HepG2 (cell line): ENCODE measurements at regions not wholly inside any gene's neighbourhood (a gene's known extent, or its start where the extent isn't known, plus 50 kb on each side); places are given as distances from the start of the nearest gene placed in this dataset.
A peak's percentile ranks its signal among the peaks of the same experiment; 100 is the strongest.

Source experiments
- CEBPG ChIP-seq: IDR thresholded peaks from 2 replicates; pipeline ENCODE4 v1.6.1; 2016
- CSRNP1 ChIP-seq: sonication (generic); formaldehyde crosslinking; IDR thresholded peaks from 2 replicates; pipeline ENCODE4 v1.8.1; 2023; ENCODE audit warnings: mild to moderate bottlenecking, missing genetic modification reagents
- ELF3 ChIP-seq: IDR thresholded peaks from 2 replicates; pipeline ENCODE4 v1.6.1; 2016; ENCODE audit warnings: missing genetic modification reagents, missing compliant biosample characterization
- HMG20A ChIP-seq: IDR thresholded peaks from 2 replicates; pipeline ENCODE4 v1.6.1; 2016; ENCODE audit warnings: borderline replicate concordance
- HNF1A ChIP-seq, 2 experiments: sonication (generic) in 1 of 2; formaldehyde crosslinking in 1 of 2; IDR thresholded peaks; 2 replicates each; pipeline versions ENCODE4 v1.4.0 to v1.6.1; 2016 to 2020; ENCODE audit warnings: borderline replicate concordance in 1 of 2, low read depth in 1 of 2, mild to moderate bottlenecking in 1 of 2, missing genetic modification reagents in 1 of 2
- KDM5B ChIP-seq: sonication (generic); formaldehyde crosslinking; IDR thresholded peaks from 2 replicates; pipeline ENCODE4 v1.4.0; 2020; ENCODE audit warnings: missing genetic modification reagents, mild to moderate bottlenecking, borderline replicate concordance
- MLXIP ChIP-seq: sonication (generic); formaldehyde crosslinking; IDR thresholded peaks from 2 replicates; pipeline ENCODE4 v1.9.0; 2021; ENCODE audit warnings: missing genetic modification reagents, borderline replicate concordance
- SAP130 ChIP-seq: IDR thresholded peaks from 2 replicates; pipeline ENCODE4 v1.6.1; 2016; ENCODE audit warnings: low read depth
- SIX4 ChIP-seq: sonication (generic); formaldehyde crosslinking; IDR thresholded peaks from 2 replicates; pipeline ENCODE4 v1.4.0; 2020; ENCODE audit warnings: missing genetic modification reagents
- SOX5 ChIP-seq: IDR thresholded peaks from 2 replicates; pipeline ENCODE4 v1.6.1; 2016; ENCODE audit warnings: borderline replicate concordance
- SOX6 ChIP-seq, 2 experiments: fragments of 450-650 bp in 1 of 2; sonication (generic) in 1 of 2; formaldehyde crosslinking in 1 of 2; IDR thresholded peaks; 2 replicates each; pipeline versions ENCODE4 v1.4.0 to v1.6.1; 2017 to 2020; ENCODE audit warnings: antibody characterized with exemption in 1 of 2, mild to moderate bottlenecking in 1 of 2, missing genetic modification reagents in 1 of 2
- THRA ChIP-seq: sonication (generic); formaldehyde crosslinking; IDR thresholded peaks from 2 replicates; pipeline ENCODE4 v1.4.0; 2020; ENCODE audit warnings: missing genetic modification reagents, borderline replicate concordance
- ZBTB26 ChIP-seq: IDR thresholded peaks from 2 replicates; pipeline ENCODE4 v1.6.1; 2016; ENCODE audit warnings: missing compliant biosample characterization, missing genetic modification reagents, borderline replicate concordance
- ZBTB46 ChIP-seq: sonication (generic); formaldehyde crosslinking; IDR thresholded peaks from 2 replicates; pipeline ENCODE4 v1.4.0; 2020; ENCODE audit warnings: mild to moderate bottlenecking, missing genetic modification reagents, borderline replicate concordance
- ZNF292 ChIP-seq: sonication (generic); formaldehyde crosslinking; IDR thresholded peaks from 2 replicates; pipeline ENCODE4 v1.8.1; 2022; ENCODE audit warnings: mild to moderate bottlenecking, low read depth, missing genetic modification reagents, borderline replicate concordance

GRCh38 chr2:63740943-63741342 lies 100.8 kb upstream of the UGP2 start (continued):
- TF ChIP-seq MLXIP (CRISPR knock-in tag) (no peak), SOX5 (CRISPR knock-in tag) (peak; percentile 47; the same call in 1 of the 2 replicates), ELF3 (CRISPR knock-in tag) (peak; percentile 47; the same call in 1 of the 2 replicates), ZBTB26 (peak; percentile 92), HMG20A (CRISPR knock-in tag) (0 out of 2 replicates have a peak, but pooled peaks have one; percentile 51), SIX4 (CRISPR knock-in tag) (peak; percentile 88), SOX6 (IDR thresholded peaks at IDR 0.05) (no peak), SOX6 (CRISPR knock-in tag; IDR thresholded peaks at IDR 0.05) (peak; percentile 64), HNF1A (IDR thresholded peaks at IDR 0.05; ENCODE audit: low read depth) (no peak), HNF1A (CRISPR knock-in tag; IDR thresholded peaks at IDR 0.05; ENCODE audit: borderline replicate concordance) (peak; percentile 49; the same call in 1 of the 2 replicates), CSRNP1 (CRISPR knock-in tag) (no peak), SAP130 (CRISPR knock-in tag) (0 out of 2 replicates have a peak, but pooled peaks have one; percentile 8), KDM5B (CRISPR knock-in tag) (no peak), ZBTB46 (CRISPR knock-in tag) (no peak), THRA (CRISPR knock-in tag) (peak; percentile 38; the same call in 1 of the 2 replicates), ZNF292 (CRISPR knock-in tag) (no peak), CEBPG (CRISPR knock-in tag) (peak; percentile 91)
